ENCODE measurements at regions not wholly inside any gene's neighbourhood (a gene's known extent, or its start where the extent isn't known, plus 50 kb on each side); places are given as distances from the start of the nearest gene placed in this dataset.

DNA sequence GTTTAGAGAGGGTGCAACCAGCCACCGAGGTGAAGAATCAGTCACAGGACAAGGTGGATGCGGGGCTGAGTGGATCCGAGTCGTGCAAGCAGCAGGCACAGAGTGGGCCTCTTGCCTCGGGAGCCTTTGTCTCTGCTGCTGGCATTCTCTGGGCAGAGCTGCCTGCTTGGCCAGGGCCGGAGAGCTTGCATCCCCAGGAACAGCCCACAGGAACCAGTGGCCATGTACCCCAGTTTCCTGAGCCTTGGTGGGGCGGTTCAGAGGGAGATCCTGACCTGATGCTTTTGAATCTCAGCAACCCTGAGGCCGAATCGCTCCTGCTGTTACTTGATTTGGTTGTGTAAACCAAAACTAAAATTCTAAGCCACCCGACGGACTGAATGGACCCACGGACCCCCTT is 50.1 kb upstream of the EIF5 start:
- peaks cover 20% of the 10 kb centered on the region for H3K27me3 ChIP-seq (ENCODE audit: insufficient read depth)
- no peak overlapping the region for H3K27ac ChIP-seq (ENCODE audit: low read depth)
- 0 out of 3 replicates have a peak overlapping the region, but pooled peaks have one; percentile 1 for H3K4me3 Mint-ChIP-seq
- peaks cover 3% of the 10 kb centered on the region; the same call in 2 of the 3 replicates for H3K9me3 Mint-ChIP-seq
- peaks cover 37% of the 10 kb centered on the region for H3K4me1 Mint-ChIP-seq
- ATAC-seq (no peak), DNase-seq (ENCODE audit: low spot score) (no peak)
- no peaks in the 10 kb centered on the region for H3K9me2 ChIP-seq (ENCODE audit: insufficient read depth)
- H2AFZ ChIP-seq: peak overlapping the region; percentile 70; the same call in 1 of the 2 replicates
- H3K4me3 ChIP-seq: no peak overlapping the region
- H3F3A ChIP-seq (replicated peaks; ENCODE audit: low read depth): peaks cover 9% of the 10 kb centered on the region; the same call in 1 of the 2 replicates
- peaks cover 25% of the 10 kb centered on the region for H3K27me3 Mint-ChIP-seq (ENCODE audit: insufficient read depth, low read depth, poor library complexity)
- peak overlapping the region; percentile 42 for H3K4me2 ChIP-seq
- no peak for TF ChIP-seq ZNF114 (CRISPR knock-in tag; IDR thresholded peaks at IDR 0.05)
- TF ChIP-seq NANOG (IDR thresholded peaks at IDR 0.05; ENCODE audit: borderline replicate concordance): no peak
- no peak for TF ChIP-seq EZH2 (IDR thresholded peaks at IDR 0.05; ENCODE audit: low read depth, unreplicated experiment)
- TF ChIP-seq STAT1 (IDR thresholded peaks at IDR 0.05; ENCODE audit: unreplicated experiment): no peak
- no peak for TF ChIP-seq POLR2AphosphoS5 (IDR thresholded peaks at IDR 0.05; ENCODE audit: low read depth)
- TF ChIP-seq, protein P1, sequence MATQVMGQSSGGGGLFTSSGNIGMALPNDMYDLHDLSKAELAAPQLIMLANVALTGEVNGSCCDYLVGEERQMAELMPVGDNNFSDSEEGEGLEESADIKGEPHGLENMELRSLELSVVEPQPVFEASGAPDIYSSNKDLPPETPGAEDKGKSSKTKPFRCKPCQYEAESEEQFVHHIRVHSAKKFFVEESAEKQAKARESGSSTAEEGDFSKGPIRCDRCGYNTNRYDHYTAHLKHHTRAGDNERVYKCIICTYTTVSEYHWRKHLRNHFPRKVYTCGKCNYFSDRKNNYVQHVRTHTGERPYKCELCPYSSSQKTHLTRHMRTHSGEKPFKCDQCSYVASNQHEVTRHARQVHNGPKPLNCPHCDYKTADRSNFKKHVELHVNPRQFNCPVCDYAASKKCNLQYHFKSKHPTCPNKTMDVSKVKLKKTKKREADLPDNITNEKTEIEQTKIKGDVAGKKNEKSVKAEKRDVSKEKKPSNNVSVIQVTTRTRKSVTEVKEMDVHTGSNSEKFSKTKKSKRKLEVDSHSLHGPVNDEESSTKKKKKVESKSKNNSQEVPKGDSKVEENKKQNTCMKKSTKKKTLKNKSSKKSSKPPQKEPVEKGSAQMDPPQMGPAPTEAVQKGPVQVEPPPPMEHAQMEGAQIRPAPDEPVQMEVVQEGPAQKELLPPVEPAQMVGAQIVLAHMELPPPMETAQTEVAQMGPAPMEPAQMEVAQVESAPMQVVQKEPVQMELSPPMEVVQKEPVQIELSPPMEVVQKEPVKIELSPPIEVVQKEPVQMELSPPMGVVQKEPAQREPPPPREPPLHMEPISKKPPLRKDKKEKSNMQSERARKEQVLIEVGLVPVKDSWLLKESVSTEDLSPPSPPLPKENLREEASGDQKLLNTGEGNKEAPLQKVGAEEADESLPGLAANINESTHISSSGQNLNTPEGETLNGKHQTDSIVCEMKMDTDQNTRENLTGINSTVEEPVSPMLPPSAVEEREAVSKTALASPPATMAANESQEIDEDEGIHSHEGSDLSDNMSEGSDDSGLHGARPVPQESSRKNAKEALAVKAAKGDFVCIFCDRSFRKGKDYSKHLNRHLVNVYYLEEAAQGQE (IDR thresholded peaks at IDR 0.05; ENCODE audit: unreplicated experiment): no peak
- TF ChIP-seq EZH2phosphoT487 (IDR thresholded peaks at IDR 0.05; ENCODE audit: unreplicated experiment): no peak
- TF ChIP-seq, protein P2, sequence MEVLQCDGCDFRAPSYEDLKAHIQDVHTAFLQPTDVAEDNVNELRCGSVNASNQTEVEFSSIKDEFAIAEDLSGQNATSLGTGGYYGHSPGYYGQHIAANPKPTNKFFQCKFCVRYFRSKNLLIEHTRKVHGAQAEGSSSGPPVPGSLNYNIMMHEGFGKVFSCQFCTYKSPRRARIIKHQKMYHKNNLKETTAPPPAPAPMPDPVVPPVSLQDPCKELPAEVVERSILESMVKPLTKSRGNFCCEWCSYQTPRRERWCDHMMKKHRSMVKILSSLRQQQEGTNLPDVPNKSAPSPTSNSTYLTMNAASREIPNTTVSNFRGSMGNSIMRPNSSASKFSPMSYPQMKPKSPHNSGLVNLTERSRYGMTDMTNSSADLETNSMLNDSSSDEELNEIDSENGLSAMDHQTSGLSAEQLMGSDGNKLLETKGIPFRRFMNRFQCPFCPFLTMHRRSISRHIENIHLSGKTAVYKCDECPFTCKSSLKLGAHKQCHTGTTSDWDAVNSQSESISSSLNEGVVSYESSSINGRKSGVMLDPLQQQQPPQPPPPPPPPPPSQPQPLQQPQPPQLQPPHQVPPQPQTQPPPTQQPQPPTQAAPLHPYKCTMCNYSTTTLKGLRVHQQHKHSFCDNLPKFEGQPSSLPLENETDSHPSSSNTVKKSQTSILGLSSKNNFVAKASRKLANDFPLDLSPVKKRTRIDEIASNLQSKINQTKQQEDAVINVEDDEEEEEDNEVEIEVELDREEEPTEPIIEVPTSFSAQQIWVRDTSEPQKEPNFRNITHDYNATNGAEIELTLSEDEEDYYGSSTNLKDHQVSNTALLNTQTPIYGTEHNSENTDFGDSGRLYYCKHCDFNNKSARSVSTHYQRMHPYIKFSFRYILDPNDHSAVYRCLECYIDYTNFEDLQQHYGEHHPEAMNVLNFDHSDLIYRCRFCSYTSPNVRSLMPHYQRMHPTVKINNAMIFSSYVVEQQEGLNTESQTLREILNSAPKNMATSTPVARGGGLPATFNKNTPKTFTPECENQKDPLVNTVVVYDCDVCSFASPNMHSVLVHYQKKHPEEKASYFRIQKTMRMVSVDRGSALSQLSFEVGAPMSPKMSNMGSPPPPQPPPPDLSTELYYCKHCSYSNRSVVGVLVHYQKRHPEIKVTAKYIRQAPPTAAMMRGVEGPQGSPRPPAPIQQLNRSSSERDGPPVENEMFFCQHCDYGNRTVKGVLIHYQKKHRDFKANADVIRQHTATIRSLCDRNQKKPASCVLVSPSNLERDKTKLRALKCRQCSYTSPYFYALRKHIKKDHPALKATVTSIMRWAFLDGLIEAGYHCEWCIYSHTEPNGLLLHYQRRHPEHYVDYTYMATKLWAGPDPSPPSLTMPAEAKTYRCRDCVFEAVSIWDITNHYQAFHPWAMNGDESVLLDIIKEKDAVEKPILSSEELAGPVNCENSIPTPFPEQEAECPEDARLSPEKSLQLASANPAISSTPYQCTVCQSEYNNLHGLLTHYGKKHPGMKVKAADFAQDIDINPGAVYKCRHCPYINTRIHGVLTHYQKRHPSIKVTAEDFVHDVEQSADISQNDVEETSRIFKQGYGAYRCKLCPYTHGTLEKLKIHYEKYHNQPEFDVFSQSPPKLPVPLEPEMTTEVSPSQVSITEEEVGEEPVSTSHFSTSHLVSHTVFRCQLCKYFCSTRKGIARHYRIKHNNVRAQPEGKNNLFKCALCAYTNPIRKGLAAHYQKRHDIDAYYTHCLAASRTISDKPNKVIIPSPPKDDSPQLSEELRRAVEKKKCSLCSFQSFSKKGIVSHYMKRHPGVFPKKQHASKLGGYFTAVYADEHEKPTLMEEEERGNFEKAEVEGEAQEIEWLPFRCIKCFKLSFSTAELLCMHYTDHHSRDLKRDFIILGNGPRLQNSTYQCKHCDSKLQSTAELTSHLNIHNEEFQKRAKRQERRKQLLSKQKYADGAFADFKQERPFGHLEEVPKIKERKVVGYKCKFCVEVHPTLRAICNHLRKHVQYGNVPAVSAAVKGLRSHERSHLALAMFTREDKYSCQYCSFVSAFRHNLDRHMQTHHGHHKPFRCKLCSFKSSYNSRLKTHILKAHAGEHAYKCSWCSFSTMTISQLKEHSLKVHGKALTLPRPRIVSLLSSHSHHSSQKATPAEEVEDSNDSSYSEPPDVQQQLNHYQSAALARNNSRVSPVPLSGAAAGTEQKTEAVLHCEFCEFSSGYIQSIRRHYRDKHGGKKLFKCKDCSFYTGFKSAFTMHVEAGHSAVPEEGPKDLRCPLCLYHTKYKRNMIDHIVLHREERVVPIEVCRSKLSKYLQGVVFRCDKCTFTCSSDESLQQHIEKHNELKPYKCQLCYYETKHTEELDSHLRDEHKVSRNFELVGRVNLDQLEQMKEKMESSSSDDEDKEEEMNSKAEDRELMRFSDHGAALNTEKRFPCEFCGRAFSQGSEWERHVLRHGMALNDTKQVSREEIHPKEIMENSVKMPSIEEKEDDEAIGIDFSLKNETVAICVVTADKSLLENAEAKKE (CRISPR knock-in tag; IDR thresholded peaks at IDR 0.05): no peak
- TF ChIP-seq, protein P3, sequence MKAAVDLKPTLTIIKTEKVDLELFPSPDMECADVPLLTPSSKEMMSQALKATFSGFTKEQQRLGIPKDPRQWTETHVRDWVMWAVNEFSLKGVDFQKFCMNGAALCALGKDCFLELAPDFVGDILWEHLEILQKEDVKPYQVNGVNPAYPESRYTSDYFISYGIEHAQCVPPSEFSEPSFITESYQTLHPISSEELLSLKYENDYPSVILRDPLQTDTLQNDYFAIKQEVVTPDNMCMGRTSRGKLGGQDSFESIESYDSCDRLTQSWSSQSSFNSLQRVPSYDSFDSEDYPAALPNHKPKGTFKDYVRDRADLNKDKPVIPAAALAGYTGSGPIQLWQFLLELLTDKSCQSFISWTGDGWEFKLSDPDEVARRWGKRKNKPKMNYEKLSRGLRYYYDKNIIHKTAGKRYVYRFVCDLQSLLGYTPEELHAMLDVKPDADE (IDR thresholded peaks at IDR 0.05): no peak
- TF ChIP-seq ZNF331 (CRISPR knock-in tag; IDR thresholded peaks at IDR 0.05; ENCODE audit: low read depth): no peak
- TF ChIP-seq, protein P4, sequence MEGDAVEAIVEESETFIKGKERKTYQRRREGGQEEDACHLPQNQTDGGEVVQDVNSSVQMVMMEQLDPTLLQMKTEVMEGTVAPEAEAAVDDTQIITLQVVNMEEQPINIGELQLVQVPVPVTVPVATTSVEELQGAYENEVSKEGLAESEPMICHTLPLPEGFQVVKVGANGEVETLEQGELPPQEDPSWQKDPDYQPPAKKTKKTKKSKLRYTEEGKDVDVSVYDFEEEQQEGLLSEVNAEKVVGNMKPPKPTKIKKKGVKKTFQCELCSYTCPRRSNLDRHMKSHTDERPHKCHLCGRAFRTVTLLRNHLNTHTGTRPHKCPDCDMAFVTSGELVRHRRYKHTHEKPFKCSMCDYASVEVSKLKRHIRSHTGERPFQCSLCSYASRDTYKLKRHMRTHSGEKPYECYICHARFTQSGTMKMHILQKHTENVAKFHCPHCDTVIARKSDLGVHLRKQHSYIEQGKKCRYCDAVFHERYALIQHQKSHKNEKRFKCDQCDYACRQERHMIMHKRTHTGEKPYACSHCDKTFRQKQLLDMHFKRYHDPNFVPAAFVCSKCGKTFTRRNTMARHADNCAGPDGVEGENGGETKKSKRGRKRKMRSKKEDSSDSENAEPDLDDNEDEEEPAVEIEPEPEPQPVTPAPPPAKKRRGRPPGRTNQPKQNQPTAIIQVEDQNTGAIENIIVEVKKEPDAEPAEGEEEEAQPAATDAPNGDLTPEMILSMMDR (conservative IDR thresholded peaks at IDR 0.05; ENCODE audit: low read depth in 2 of 2): no peak
- TF ChIP-seq CREB1 (CRISPR knock-in tag; IDR thresholded peaks at IDR 0.05; ENCODE audit: low read depth): no peak
- no peak for TF ChIP-seq JUNB (IDR thresholded peaks at IDR 0.05; ENCODE audit: unreplicated experiment)
- H3K4me1 ChIP-seq (ENCODE audit: insufficient read depth): peaks cover 22% of the 10 kb centered on the region
- H4K20me1 ChIP-seq (replicated peaks; ENCODE audit: insufficient read depth): no peaks in the 10 kb centered on the region
- no peaks in the 10 kb centered on the region; the same call in 2 of the 3 replicates for H3K36me3 Mint-ChIP-seq (ENCODE audit: low read depth)
- no peak overlapping the region for H3K27ac Mint-ChIP-seq
- H3K36me3 ChIP-seq (ENCODE audit: insufficient read depth): no peaks in the 10 kb centered on the region
- no peaks in the 10 kb centered on the region for H3K79me2 ChIP-seq (replicated peaks; ENCODE audit: insufficient read depth)

Data from GM23338 (cell line).